Esophagus muscularis mucosa (tissue), 4 donors: ENCODE measurements at regions not wholly inside any gene's neighbourhood (a gene's known extent, or its start where the extent isn't known, plus 50 kb on each side); places are given as distances from the start of the nearest gene placed in this dataset.
"Not testable (repeated sequence)": the region's sequence is repeated elsewhere in the genome, so short reads cannot be mapped to it uniquely, and the experiment has no call there.

Experiments
- CTCF ChIP-seq, 3 experiments: fragments of 200-600 bp in 2 of 3; fragments of 450-650 bp in 1 of 3; sonication (generic) in 2 of 3; IDR thresholded peaks; one replicate each; pipeline ENCODE4 v1.5.1; 2017 to 2019; ENCODE audit warnings: antibody characterized with exemption in 3 of 3, mild to moderate bottlenecking in 2 of 3, moderate library complexity in 1 of 3
- EP300 ChIP-seq: sonication (generic); formaldehyde crosslinking; IDR thresholded peaks from one replicate; pipeline ENCODE4 v1.6.1; 2017; ENCODE audit warnings: antibody characterized with exemption
- POLR2A ChIP-seq: fragments of 450-650 bp; IDR thresholded peaks from one replicate; pipeline ENCODE4 v1.6.1; 2017; ENCODE audit warnings: antibody characterized with exemption, moderate library complexity, mild to moderate bottlenecking, low read depth
- POLR2AphosphoS5 ChIP-seq, 2 donors: sonication (generic); formaldehyde crosslinking; IDR thresholded peaks; one replicate each; pipeline ENCODE4 v1.6.1; 2017; ENCODE audit warnings: antibody characterized with exemption in 2 of 2

GRCh38 chr3:82584861-82585260 is 823.4 kb upstream of the GBE1 start:
- TF ChIP-seq POLR2A; CTCF (IDR thresholded peaks at IDR 0.05); POLR2AphosphoS5 (IDR thresholded peaks at IDR 0.05); EP300: not testable (repeated sequence)
